ENCODE measurements at regions not wholly inside any gene's neighbourhood (a gene's known extent, or its start where the extent isn't known, plus 50 kb on each side); places are given as distances from the start of the nearest gene placed in this dataset.

DNA sequence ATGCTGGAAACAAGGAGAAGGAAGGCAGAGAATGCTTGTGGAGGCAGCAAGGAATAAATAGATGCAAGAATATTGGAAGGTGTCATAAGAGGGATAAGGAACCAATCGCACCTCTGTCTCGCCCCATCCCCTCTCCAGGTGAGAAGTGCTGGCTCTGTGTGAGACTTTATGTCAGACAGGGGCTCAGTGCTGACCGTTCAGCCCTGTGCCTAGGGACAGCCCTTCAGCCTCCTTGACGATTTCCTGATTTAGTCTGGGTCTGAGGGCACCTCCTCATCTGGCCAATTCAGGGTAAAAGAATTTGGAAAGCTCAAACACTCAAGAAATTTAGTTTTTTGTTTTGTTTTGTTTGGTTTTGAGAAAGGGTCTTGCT is 54.9 kb downstream of the FAM241B start:
- H3K4me1 Mint-ChIP-seq: peaks cover 29 to 36% of the 10 kb centered on the region in 2 experiments
- peaks cover 15% of the 10 kb centered on the region for H3K27me3 Mint-ChIP-seq (ENCODE audit: low read depth)
- Histone ChIP-seq H3K4me2 (ENCODE audit: insufficient read depth, insufficient read length, low read length) (no peak overlapping the region), H3K4me1 (ENCODE audit: insufficient read depth, low read length) (peaks cover 3% of the 10 kb centered on the region; the same call in 1 of the 2 replicates), H4K91ac (ENCODE audit: insufficient read length, low read depth, low read length) (no peak overlapping the region), H3K14ac (ENCODE audit: insufficient read depth, low read length) (no peak overlapping the region), H3K27me3 (ENCODE audit: insufficient read depth, low read length) (no peaks in the 10 kb centered on the region), H2BK120ac (ENCODE audit: low read depth, low read length, poor library complexity, severe bottlenecking) (no peak overlapping the region), H3K4ac (ENCODE audit: low read depth, low read length) (no peak overlapping the region), H4K5ac (ENCODE audit: insufficient read length, low read depth, low read length) (no peak overlapping the region), H3K9ac (ENCODE audit: extremely low read depth, insufficient read length, low read length) (no peak overlapping the region), H3K79me2 (ENCODE audit: insufficient read depth, low read length) (no peaks in the 10 kb centered on the region), H2BK20ac (ENCODE audit: low read depth, low read length, poor library complexity, severe bottlenecking) (no peak overlapping the region), H3K23me2 (ENCODE audit: insufficient read length, low read depth, low read length, poor library complexity, severe bottlenecking) (no peaks in the 10 kb centered on the region), H3T11ph (ENCODE audit: low read length) (no peak overlapping the region), H3K27ac (ENCODE audit: insufficient read length, low read depth, low read length) (no peak overlapping the region), H2BK12ac (ENCODE audit: insufficient read length, low read depth, low read length) (no peak overlapping the region), H3K18ac (ENCODE audit: insufficient read length, low read depth, low read length) (no peak overlapping the region), H3K56ac (ENCODE audit: insufficient read length, low read depth, low read length) (no peak overlapping the region), H2AFZ (ENCODE audit: low read length) (no peak overlapping the region), H4K20me1 (ENCODE audit: control insufficient read depth, insufficient read depth, insufficient read length) (no peaks in the 10 kb centered on the region), H3K23ac (ENCODE audit: insufficient read length, low read depth, low read length) (no peak overlapping the region), H2BK5ac (ENCODE audit: insufficient read length, low read length) (no peak overlapping the region), H4K8ac (replicated peaks; ENCODE audit: insufficient read length, low read depth, low read length) (no peak overlapping the region), H2AK5ac (ENCODE audit: insufficient read length, low read length) (no peak overlapping the region), H2BK15ac (ENCODE audit: low read depth, low read length) (no peak overlapping the region), H3K9me3 (ENCODE audit: control insufficient read depth, low read depth, low read length) (no peaks in the 10 kb centered on the region), H3K79me1 (ENCODE audit: insufficient read depth, low read depth, low read length, poor library complexity, severe bottlenecking) (no peaks in the 10 kb centered on the region)
- no peak for DNase-seq
- no peak overlapping the region; a peak in 1 of 7 replicates for H3K27ac Mint-ChIP-seq
- H3K9me3 Mint-ChIP-seq: no peaks in the 10 kb centered on the region; a peak in 1 of 5 replicates
- no peak overlapping the region for H3K4me3 Mint-ChIP-seq
- H3K36me3 Mint-ChIP-seq (ENCODE audit: insufficient read depth in 1 of 3, low read depth in 3 of 3): no peaks in the 10 kb centered on the region
- TF ChIP-seq, protein P1, sequence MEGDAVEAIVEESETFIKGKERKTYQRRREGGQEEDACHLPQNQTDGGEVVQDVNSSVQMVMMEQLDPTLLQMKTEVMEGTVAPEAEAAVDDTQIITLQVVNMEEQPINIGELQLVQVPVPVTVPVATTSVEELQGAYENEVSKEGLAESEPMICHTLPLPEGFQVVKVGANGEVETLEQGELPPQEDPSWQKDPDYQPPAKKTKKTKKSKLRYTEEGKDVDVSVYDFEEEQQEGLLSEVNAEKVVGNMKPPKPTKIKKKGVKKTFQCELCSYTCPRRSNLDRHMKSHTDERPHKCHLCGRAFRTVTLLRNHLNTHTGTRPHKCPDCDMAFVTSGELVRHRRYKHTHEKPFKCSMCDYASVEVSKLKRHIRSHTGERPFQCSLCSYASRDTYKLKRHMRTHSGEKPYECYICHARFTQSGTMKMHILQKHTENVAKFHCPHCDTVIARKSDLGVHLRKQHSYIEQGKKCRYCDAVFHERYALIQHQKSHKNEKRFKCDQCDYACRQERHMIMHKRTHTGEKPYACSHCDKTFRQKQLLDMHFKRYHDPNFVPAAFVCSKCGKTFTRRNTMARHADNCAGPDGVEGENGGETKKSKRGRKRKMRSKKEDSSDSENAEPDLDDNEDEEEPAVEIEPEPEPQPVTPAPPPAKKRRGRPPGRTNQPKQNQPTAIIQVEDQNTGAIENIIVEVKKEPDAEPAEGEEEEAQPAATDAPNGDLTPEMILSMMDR (conservative IDR thresholded peaks at IDR 0.05): no peak
- no CpG with 5 or more reads among the region's 4 CpGs for WGBS (ENCODE audit: extremely low coverage, insufficient read length, low lambda C conversion rate)

Measured in H9 (cell line).